ENCODE measurements at regions not wholly inside any gene's neighbourhood (a gene's known extent, or its start where the extent isn't known, plus 50 kb on each side); places are given as distances from the start of the nearest gene placed in this dataset.
"Not testable (repeated sequence)": the region's sequence is repeated elsewhere in the genome, so short reads cannot be mapped to it uniquely, and the experiment has no call there.

DNA sequence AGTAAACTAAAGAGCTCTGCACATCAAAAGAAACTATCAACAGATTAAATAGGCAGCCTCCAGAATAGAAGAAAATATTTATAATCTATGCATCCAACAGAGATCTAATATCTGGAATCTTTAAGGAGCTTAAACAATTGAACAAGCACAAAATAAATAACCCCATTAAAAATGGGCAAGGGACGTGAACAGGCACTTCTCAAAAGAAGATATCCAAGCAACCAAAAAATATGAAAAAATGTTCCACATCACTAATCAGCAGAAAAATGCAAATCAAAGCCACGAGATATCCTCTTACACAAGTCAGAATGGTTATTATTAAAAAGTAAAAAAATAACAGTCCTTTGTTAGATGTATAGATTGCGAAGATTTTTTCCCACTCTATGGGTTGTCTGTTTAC is 109.1 kb upstream of the TRPC7 start:
- no peak for DNase-seq (ENCODE audit: low read depth in 2 of 2)

DNA sequence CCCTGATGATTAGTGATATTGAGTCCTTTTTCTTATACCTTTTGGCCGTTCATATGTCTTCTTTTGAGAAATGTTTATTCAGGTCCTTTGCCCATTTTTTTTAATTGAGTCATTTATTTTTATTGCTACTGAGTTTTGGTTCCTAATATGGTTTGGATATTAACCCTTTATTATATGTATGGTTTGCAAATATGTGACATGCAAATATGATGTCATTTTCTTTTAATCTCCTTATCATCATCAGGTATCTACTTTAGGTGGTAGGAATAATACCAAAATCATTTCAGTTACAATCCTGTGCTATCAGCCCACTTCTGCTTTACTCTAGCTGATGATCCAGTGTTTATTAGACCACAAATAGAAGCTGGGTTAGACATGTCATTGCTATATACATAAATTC is 102.3 kb upstream of the TRPC7 start:
- no peak for DNase-seq (ENCODE audit: low read depth in 2 of 2)

DNA sequence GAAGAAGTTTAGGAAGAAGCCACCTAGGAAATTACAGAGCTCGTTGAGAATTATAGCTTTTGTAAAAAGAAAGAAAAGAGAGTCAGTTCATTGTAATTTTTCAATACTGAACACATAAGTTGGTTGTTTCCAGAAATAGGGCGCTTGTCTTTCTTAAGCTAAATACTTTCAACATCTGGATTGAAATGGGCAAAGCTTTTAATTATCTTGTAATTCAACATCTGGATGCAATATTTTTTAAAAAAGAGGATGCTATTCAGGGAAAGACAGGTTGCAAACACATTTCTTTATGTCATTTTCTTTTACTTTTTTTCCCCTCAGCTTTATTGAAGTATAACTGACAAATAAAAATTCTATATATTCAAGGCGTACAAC is 100.7 kb upstream of the TRPC7 start:
- no peak for DNase-seq (ENCODE audit: low read depth in 2 of 2)

DNA sequence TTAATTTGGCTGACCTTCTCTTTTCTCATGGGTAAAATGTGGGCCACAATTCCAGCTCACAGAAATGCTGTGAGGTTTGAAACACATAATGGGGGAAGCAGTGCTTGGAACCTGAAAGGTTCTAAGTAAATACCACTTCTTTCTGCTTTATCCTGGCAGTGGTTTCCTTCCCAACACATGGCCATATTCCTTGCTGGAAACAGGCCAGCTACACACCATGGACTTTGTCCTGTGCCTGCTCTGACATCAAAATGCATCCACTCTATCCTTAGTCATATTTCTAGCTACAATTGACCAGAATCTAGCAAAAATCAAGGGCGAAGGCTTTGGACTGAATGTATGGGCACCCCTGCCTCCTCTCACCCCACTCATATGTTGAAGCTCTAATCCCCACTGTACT is 93.1 kb upstream of the TRPC7 start:
- no peak for DNase-seq (ENCODE audit: low read depth in 2 of 2)

DNA sequence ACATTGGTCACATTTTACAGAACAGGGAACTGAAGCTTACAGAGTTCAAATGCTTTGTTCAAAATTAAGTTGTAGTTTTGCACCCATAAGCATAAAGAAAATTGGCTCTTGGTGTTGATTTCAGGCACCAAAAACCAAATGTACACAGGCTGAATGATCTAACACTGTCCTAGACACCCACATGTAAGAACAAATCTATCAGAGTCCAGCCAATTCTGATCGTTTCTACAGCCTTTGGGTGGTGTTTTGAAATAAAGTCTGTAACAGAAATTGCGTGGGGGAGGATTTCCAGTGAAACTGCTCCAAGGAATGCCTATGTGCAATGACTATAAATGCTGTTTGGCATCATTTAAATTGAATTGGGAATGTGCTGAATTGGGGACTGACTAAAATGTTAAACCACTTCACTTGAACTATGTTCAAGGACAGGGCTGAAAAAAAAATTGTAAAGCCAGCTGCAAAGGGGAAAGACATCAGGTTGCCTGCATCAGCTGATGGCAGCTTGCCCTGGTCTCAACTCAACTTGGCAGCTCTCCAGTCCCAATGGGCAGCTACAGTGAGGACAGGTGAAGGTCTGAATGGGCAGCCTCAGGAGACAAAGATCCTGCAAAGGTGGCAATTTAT is 92.2 kb upstream of the TRPC7 start:
- no peak for DNase-seq (ENCODE audit: low read depth in 2 of 2)

DNA sequence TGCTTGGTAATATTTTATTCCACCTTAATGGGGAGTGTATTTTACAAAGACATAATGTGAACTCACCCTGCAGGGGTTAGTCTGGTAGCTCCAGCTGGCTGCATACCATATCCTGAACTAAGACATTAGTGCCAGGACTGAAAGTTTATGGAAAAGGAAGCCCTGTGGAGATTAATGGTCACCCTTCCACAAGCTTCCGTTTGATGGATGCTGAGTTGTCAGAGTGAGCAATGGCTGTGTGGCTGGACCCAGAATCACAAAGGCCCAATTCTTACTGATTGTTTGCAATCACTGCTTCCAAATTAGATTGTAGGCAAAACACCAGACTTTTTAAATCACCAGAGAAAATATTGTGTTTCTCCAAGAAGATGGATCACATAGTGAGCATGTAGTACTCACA is 90.1 kb upstream of the TRPC7 start:
- no peak for DNase-seq (ENCODE audit: low read depth in 2 of 2)

DNA sequence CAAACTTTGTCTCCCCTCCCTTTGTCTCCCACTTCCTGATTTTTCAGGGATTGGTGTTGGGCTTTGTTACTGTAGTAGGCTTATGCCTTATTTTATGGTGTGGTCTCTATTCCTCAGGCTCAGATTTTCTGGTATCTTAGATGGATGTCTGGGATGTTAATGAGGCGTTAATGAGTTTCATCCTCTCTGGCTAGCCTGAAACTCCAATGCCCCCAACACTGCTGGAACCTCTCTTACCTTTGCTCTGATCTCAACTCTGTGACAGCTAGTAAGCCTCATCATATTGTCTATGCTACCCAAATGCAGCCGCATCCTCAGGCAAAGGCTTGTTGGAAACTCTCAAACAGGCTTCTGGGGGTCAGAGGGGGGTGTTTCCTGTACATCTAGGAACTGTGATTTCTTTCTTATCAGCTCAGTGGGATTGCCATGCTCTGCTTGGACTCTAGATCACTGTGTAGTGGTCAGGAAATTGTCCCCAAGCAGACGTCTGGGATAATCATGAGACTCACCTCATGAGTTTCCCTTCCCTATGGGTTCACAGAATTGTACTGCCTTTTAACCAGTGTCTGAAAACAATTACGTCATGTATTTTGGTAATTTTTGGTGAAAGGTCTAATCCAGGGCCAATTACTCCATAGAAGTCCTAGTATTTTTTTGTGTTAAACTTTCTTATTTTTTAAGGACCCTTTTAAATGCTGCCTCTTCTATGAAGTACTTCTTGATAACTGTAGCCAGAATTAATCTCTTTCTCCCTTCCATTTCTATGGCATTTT is 88.8 kb upstream of the TRPC7 start:
- DNase-seq (ENCODE audit: low read depth in 2 of 2): no peak

DNA sequence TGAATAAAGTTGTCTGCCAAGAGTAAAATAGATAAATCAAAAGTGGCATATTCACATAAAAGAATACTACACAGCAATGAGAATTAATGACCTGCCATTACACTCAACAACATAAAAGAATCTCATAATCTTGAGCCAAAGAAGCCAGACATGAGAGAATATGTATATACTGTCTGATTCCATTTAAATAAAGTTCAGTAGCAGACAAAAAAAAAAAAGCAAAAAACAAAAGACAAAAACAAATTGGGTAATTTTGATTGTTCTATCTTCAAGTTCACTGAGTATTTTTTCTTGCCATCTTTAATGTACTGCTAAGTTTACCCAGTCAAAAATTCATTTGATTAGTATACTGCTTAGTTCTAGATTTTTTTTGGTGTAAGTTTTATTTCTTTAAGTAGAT is 87.9 kb upstream of the TRPC7 start:
- no peak for DNase-seq (ENCODE audit: low read depth in 2 of 2)

DNA sequence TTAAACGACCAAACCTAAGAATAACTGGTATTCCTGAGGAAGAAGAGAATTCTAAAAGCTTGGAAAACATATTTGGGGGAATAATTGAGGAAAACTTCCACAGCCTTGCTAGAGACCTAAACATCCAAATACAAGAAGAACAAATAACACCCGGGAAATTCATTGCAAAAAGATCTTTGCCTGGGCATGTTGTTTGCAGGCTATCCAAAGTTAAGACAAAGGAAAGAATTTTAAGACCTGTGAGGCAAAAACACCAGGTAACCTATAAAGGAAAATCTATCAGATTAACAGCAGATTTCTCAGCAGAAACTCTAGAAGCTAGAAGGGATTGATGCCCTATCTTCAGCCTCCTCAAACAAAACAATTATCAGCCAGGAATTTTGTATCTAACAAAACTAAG is 82.2 kb upstream of the TRPC7 start:
- DNase-seq (ENCODE audit: low read depth in 2 of 2): not testable (repeated sequence)

DNA sequence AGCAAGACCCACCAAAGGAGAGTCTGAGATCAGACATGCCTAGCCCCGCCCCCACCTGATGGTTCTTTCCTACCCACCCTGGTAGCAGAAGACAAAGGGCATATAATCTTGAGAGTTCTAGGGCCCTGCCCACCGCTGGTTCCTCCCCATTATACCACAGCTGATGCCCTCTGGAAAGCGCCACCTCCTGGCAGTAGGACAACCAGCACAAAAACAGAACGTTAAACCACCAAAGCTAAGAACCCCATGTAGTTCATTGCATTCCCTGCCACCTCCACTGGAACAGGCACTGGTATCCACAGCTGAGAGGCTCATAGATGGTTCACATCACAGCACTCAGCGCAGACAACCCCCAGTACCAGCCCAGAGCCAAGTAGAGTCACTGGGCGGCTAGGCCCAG is 81.2 kb upstream of the TRPC7 start:
- DNase-seq (ENCODE audit: low read depth in 2 of 2): no peak

DNA sequence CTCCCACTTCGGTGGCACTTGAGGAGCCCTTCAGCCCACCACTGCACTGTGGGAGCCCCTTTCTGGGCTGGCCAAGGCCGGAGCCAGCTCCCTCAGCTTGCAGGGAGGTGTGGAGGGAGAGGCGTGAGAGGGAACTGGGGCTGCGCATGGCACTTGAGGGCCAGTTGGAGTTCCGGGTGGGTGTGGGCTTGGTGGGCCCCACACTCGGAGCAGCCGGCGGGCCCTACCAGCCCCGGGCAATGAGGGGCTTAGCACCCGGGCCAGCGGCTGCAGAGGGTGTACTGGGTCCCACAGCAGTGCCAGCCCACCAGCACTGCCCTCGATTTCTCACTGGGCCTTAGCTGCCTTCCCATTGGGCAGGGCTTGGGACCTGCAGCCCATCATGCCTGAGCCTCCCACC is 78.8 kb upstream of the TRPC7 start:
- not testable (repeated sequence) for DNase-seq (ENCODE audit: low read depth in 2 of 2)

DNA sequence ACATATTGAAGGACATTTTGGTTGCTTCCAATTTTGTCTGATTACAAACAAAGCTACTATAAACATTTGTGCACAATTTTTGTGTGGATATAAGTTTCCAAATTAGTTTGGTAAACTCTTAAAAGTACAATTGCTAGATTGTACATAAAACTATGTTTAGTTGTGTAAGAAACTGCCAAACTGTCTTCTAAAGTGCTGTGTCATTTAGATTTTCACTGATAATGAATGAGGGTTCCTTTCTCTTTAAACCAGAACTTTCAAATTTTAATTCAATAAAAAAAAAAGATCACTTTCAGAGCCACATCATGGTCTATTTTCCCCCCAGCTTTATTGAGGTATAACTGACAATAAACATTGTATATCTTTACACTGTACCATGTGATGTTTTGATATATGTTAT is 74.0 kb upstream of the TRPC7 start:
- DNase-seq (ENCODE audit: low read depth in 2 of 2): no peak

DNA sequence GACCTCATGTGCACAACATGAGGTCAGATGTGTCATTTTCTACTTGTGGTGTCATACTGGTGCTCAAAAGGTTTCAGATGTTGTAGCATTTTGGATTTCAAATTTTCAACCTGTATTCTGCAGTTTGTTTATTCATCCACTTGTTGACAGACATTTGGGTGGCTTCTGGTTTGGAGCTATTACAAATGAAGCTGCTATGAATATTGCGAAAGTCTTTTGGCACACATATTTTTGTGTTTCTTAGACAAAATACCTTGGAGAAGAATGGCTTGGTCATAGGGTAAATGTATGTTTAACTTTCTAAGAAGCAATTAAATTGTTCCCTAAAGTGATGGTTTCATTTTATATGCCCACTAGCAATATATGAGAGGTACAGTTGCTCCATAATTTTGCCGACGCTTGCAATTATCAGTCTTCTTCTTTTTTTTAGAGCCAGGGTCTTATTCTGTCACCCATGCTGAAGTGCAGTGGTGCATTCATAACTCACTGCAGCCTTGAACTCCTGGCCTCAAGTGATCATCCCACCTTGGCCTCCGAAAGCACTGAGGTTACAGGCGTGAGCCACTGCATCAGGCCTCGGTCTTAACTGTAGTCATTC is 70.7 kb upstream of the TRPC7 start:
- DNase-seq (ENCODE audit: low read depth in 2 of 2): no peak

DNA sequence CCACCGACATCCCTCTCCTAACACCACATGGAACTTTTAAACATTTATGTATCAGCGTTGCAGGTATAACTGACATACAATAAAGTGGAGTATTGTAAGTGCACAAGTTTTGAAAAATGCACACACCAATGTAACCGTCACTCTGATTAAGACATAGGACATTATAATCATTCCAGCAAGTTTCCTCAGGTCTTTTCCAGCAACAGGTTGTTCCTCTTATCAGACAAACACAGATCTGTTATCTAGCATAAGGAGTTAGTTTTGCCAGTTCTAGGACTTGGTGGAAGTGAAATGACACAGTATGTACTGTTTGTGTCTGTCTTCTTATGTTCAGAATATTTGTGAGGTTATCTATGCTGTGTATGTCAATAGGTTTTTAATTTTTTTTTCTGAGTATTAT is 69.5 kb upstream of the TRPC7 start:
- DNase-seq (ENCODE audit: low read depth in 2 of 2): no peak

DNA sequence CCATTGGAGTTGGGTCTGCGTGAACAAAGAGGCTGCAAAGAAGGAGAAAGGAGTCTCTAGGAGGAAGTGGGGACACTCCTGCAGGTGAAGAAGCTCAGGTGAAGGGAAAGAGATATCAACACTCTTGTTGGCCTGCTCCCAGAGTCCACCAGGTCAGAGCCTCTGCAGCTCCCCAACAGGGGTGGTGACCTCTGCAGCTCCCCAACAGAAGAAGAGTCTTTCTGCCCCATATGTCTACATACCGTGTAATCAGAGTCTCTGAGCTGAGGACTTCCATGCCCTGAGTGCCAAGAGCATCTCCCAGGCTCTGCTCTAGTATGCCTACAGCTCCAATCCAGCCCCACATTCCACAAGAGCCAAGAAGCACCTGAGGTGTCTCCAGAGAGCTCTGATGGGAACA is 67.4 kb upstream of the TRPC7 start:
- no peak for DNase-seq (ENCODE audit: low read depth in 2 of 2)

DNA sequence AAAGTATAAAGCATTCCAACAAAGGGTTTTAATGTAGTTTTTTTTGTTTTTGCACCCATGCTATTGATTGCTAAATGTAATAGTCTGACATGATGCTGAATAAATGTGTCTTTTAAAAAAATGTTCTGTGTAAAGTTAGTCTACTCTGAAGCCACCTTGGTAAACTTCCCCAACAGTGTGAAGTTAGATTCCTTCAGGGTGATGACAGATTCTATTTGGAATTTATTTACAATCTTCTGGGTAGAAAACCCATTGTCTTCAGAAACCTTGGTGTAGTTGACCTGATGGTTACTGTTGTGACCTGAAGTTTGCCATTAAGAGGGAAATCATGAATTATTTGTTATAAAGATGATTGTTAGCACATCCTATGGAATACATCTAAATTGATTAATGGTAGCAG is 64.7 kb upstream of the TRPC7 start:
- no peak for DNase-seq (ENCODE audit: low read depth in 2 of 2)

DNA sequence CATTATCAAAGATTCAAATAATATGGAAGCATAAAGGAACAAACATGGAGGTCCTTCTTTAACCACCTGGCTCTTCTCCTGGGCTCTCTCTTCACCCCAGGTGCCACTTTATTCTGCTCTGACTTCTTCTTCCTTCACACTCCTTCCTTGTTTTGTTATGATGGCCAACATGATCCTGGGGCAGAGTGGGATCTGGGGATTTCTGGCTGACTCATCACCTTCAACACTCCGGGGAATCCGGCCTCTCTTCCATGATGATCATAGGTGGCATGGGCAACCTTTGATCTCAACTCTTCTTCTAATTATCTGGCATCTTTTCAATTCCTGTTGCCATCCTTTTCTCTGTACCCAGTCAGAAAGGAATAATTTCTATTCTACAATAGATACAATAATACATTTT is 62.1 kb upstream of the TRPC7 start:
- DNase-seq (ENCODE audit: low read depth in 2 of 2): no peak

DNA sequence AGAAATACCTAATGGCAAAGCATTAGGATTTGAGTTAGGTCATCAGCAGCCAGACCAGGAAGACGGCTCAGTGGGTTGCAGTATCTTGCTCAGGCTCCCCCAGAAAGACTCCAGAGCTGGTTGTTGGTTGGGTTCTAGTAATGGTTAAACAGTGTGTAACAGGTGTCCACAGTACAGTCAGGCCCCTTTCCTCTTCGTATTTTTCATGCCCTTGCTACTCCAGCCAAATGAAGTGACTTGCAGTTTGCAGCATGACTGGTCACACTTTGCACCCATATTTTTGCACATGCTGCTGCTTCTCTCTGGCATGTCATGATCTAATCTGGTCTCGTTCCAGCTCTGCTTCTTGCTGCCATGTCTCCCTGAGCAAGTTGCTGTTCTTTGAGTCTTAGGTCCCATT is 60.6 kb upstream of the TRPC7 start:
- DNase-seq (ENCODE audit: low read depth in 2 of 2): no peak

DNA sequence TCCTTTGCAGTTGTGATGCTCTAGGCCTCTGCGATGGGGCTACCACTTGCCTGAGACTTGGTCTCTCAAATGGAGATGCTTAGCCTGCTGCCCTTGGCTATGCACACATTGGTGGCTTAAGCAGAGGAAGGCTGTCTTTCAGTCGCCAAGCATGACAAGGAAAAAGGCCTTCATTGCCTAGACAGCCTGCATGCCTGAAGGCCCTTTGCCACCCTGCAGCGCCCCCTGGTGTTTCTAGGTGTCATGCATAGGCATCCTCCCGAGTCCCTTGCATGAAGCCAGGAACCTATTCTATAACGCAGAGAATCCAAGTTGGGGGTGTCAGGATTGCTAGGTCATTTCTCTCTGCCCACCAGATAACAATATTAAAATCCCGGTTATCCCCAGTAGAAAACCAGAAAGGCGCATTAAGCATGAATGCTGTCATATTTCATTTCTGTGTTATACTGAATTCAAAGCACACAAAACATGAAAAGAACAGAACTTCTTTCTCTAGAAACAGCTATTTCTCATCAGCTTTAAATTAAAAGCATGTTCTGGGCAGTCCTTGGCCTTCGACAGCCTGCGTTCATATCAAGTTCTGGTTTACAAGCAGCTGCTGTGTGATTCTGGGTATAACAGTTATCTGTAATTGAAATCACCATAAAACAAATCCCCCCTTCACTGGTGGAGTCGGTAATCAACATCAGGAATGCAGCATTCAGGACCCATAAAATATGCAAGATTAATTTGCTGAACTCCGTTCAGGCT is 59.7 kb upstream of the TRPC7 start:
- peak; percentile 17 to 35 for DNase-seq (ENCODE audit: low read depth in 2 of 2)

DNA sequence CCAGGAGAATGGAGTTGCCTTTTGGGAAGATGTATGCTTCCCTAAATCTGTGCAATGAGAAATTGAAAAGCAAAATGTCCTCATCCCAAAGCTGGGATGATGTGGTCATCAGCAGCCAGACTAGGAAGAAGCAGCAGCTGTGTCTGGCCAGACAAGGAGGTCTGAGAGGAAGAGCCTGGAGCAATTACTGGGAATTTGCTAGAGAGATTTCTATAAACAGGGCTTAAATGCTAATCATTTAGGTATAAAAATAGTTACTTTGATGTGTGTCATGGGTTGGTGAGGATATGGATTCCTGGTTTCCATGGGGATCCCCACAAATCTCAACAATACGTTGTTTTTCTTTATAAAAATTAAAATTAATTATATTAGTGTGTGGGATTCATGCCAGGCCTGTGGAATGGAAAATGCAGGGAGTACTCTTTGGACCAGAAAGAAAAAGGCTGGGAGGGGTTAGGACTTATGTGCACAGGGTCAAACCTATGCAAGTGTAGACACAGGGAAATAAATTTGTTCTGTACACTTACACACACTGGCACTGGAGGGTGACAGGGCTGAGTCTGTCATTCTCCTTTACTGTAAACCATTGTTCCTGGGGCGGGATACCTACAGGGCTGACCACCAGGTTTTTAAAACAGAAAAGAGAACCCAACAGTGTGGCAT is 58.7 kb upstream of the TRPC7 start:
- DNase-seq (ENCODE audit: low read depth in 2 of 2): no peak

DNA sequence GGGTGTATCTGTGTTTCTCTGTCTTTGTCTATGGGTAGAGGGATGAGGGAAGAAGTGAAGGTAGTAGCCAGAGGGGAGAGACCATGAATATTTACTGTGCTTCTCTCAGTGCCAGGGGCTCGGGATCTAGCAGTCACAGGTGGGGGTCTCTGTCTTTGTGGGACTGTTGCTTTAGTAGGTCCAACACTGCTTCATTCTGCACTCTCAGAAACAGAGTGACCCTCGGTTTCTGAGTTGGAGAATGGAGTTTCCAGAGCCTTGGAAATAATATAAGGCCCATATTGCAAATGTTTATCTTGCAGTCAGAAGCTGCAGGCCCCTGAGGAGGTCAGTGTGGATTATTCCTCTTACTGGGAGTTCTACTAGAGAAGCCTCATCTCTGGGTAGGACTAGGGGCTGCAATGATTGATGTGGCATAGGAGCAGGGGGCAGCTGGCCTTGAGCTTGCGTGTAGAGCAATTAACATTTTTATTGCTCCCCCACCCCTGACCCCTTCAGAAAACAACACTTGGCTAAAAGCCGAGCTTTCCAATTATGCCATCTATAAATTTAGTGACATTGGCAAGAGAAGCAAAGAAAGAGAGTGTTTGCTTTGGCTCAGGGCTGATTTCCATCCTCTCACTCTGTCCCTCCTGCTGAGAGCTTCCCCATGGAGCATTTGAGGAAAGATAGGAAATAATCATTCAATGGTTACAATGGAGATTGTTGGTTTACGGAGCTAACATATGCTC is 55.0 kb upstream of the TRPC7 start:
- no peak for DNase-seq (ENCODE audit: low read depth in 2 of 2)

DNA sequence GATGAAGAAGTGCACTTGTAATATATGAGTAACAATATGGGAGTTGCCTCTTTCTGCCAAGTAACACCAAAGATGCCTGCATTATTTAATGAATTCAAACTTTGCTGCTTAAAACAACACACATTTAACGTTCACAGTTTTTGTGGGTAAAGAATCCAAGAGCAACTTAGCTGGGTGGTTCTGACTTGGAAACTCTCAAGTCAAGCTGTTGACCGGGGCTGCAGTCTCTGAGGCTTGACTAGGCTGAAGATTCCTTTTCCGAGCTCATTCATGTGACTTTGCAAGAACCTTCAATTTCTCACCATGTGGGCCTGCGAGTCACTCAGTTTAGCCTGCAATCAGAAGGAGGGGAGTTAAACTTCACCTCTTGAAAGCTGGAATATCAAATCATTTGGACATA is 53.0 kb upstream of the TRPC7 start:
- DNase-seq (ENCODE audit: low read depth in 2 of 2): no peak

Measured in stimulated activated CD4-positive, alpha-beta T cell treated with anti-CD3 and anti-CD28 coated beads, Interleukin-15, amount 100 ng/mL, for 48 hours (primary cell).